OCI-LY7 (cell line): ENCODE measurements at regions not wholly inside any gene's neighbourhood (a gene's known extent, or its start where the extent isn't known, plus 50 kb on each side); places are given as distances from the start of the nearest gene placed in this dataset. TPM values are rescaled to one million over a fixed set of nuclear protein-coding genes. Genes with fewer than 3 reads are reported as not detected.
A peak's percentile ranks its signal among the peaks of the same experiment; 100 is the strongest.

Experiments used
- BruUV-seq: library from RNA; stranded (reverse); fragments of 400-500 nt; replicated peaks from 2 replicates; lab custom pipeline; 2021; lab: Mats Ljungman, UMichigan
- CTCF ChIA-PET: fragments of 300-600 bp; sonication (Branson Sonifier 250); formaldehyde crosslinking; loops from one replicate; lab custom pipeline; 2022; ENCODE audit warnings: antibody characterized with exemption; ENCODE audit not compliant: unreplicated experiment; lab: Charles Lee
- POLR2A ChIA-PET: fragments of 300-600 bp; sonication (Branson Sonifier 250); formaldehyde crosslinking; loops from one replicate; lab custom pipeline; 2022; ENCODE audit warnings: antibody characterized with exemption; lab: Charles Lee
- DNase-seq: peaks from one replicate; pipeline ENCODE4 v3.0.0-alpha.2; 2015; ENCODE audit warnings: low spot score
- H2AFZ ChIP-seq: fragments of 200-600 bp; sonication (generic), shearing (Covaris generic); 2 replicates; pipeline ENCODE4 v1.6.1; 2014; ENCODE audit warnings: mild to moderate bottlenecking, antibody characterized with exemption, low read length, moderate library complexity
- H3K27ac ChIP-seq: fragments of 200-600 bp; sonication (generic); 2 replicates; pipeline ENCODE4 v1.5.1; 2014; ENCODE audit warnings: mixed run types, low read depth, mild to moderate bottlenecking, moderate library complexity, low read length, inconsistent platforms; ENCODE audit not compliant: poor library complexity, severe bottlenecking
- H3K36me3 ChIP-seq: fragments of 200-600 bp; sonication (generic); 2 replicates; pipeline ENCODE4 v1.6.1; 2014; ENCODE audit warnings: mild to moderate bottlenecking, antibody characterized with exemption, low read length, moderate library complexity, mixed read lengths; ENCODE audit not compliant: insufficient read depth
- H3K4me1 ChIP-seq: fragments of 200-600 bp; sonication (generic); 2 replicates; pipeline ENCODE4 v1.5.1; 2014; ENCODE audit warnings: mild to moderate bottlenecking, low read length; ENCODE audit not compliant: insufficient read depth, poor library complexity, severe bottlenecking
- H3K4me2 ChIP-seq: fragments of 200-600 bp; sonication (generic); 2 replicates; pipeline ENCODE4 v1.6.1; 2014; ENCODE audit warnings: mild to moderate bottlenecking, low read length
- H3K4me3 ChIP-seq: fragments of 200-600 bp; sonication (generic); 2 replicates; pipeline ENCODE4 v1.5.1; 2014; ENCODE audit warnings: mild to moderate bottlenecking, low read depth, low read length; ENCODE audit not compliant: poor library complexity, severe bottlenecking
- H3K79me2 ChIP-seq: fragments of 200-600 bp; sonication (generic); 2 replicates; pipeline ENCODE4 v1.6.1; 2016; ENCODE audit warnings: low read depth, mild to moderate bottlenecking, low read length, moderate library complexity, mixed read lengths; ENCODE audit not compliant: insufficient read depth
- H3K9me2 ChIP-seq: fragments of 200-600 bp; sonication (generic); 2 replicates; pipeline ENCODE4 v1.6.1; 2016; ENCODE audit warnings: mild to moderate bottlenecking, low read length, mixed read lengths; ENCODE audit not compliant: insufficient read depth
- H3K9me3 ChIP-seq: fragments of 200-600 bp; sonication (generic); 2 replicates; pipeline ENCODE4 v1.6.1; 2014; ENCODE audit warnings: mild to moderate bottlenecking, mixed run types, low read length, mixed read lengths
- H4K20me1 ChIP-seq: fragments of 200-600 bp; sonication (generic); 2 replicates; pipeline ENCODE4 v1.6.1; 2014; ENCODE audit warnings: mild to moderate bottlenecking, antibody characterized with exemption, low read length, moderate library complexity, mixed read lengths; ENCODE audit not compliant: insufficient read depth
- CTCF ChIP-seq: fragments of 200-600 bp; sonication (generic); conservative IDR thresholded peaks from 2 replicates; pipeline ENCODE4 v1.5.1; 2014; ENCODE audit warnings: mild to moderate bottlenecking, antibody characterized with exemption, low read length, moderate library complexity, mixed read lengths
- EZH2phosphoT487 ChIP-seq: fragments of 200-600 bp; sonication (generic); IDR thresholded peaks from 2 replicates; pipeline ENCODE4 v1.6.1; 2018; ENCODE audit warnings: low read depth, borderline replicate concordance, mild to moderate bottlenecking, mixed run types, antibody characterized with exemption, low read length, moderate library complexity, mixed read lengths
- intact Hi-C: fragments of 100-400 bp; cut with micrococcal nuclease; formaldehyde crosslinking; loops from one replicate; pipeline ENCODE4 v1.10.0; 2022; ENCODE audit not compliant: unreplicated experiment
- small RNA-seq: library from RNA; depleted of rRNA; stranded (forward); fragments of <200 nt; gene quantifications from one replicate; pipeline ENCODE3, GENCODE V24; 2014

DNA sequence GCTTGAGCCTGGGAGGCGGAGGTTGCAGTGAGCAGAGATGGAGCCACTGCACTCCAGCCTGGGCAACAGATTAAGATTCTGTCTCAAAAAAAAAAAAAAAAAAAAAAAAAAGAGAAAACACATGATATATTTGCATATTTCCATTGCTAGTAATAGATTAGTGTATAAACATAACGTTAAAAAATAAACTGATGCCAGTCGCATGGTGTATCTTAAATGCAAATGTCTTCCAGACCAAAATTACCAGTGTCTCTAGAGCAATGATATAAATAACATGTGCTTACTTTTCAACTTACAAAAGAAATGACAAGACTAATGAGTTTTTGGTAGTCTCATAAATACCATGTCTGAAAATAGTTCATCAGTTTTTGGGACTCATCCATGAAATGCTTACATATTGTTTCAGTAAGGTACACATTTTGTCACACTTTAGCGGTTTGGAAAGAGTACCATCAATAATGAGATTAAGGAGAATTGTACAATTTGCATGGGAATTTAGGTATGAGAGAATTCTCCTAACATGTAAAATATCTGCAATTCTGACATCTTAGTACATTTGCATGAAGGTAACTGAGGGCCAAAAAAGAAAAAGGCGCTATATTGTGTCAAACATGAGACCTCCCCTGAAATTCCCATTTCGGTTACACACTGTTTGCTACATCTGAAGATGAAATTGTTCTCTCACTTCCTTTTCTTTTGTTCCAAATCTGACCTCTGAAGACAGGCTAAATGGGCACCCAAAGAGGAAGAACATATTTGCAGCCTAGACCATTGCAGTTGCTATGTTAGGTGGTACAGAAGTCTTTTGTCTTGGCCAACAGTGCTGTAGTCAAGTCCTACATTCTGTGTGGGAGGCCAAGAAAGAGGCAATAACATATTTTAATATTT lies 51.5 kb upstream of the PIP4K2A start:
- peak; percentile 76 for DNase-seq
- Histone ChIP-seq H3K9me2 (no peaks in the 10 kb centered on the region), H3K27ac (peak overlapping the region; percentile 68), H3K4me2 (peak overlapping the region; percentile 58), H3K4me1 (peaks cover 27% of the 10 kb centered on the region), H2AFZ (peak overlapping the region; percentile 78), H3K79me2 (no peaks in the 10 kb centered on the region), H3K9me3 (no peaks in the 10 kb centered on the region; the same call in 1 of the 2 replicates), H3K4me3 (peak overlapping the region; percentile 31), H4K20me1 (no peaks in the 10 kb centered on the region), H3K36me3 (no peaks in the 10 kb centered on the region)
- BruUV-seq: no TSS peak
- TF ChIP-seq CTCF (no peak), EZH2phosphoT487 (no peak)
- CTCF ChIA-PET: no interaction called here
- intact Hi-C loops: loop anchor here (5.0 kb wide), 1 partner anchor 134 kb away; no protein-coding TSS in a partner anchor
- POLR2A ChIA-PET: interaction anchor here (0.7 to 1.5 kb wide), 3 partner anchors 9 to 166 kb away, joined by 3 to 5 read pairs (median 5); no protein-coding TSS in a partner anchor

- Histone ChIP-seq H3K9me3 (no peaks in the 10 kb centered on the region; the same call in 1 of the 2 replicates), H3K79me2 (no peaks in the 10 kb centered on the region), H3K4me3 (no peak overlapping the region), H4K20me1 (no peaks in the 10 kb centered on the region), H3K36me3 (no peaks in the 10 kb centered on the region), H2AFZ (peak overlapping the region; percentile 27; the same call in 1 of the 2 replicates), H3K4me1 (peaks cover 27% of the 10 kb centered on the region), H3K4me2 (no peak overlapping the region), H3K27ac (no peak overlapping the region), H3K9me2 (no peaks in the 10 kb centered on the region)
- no TSS peak for BruUV-seq
- TF ChIP-seq EZH2phosphoT487: no peak
- no peak for TF ChIP-seq CTCF
- intact Hi-C loops: loop anchor here (5.0 kb wide), 1 partner anchor 132 kb away; no protein-coding TSS in a partner anchor
- ChIA-PET CTCF (no interaction called here), POLR2A (interaction anchor here (1.2 kb wide), 1 partner anchor 10 kb away, joined by 5 read pairs; no protein-coding TSS in a partner anchor)
- DNase-seq: no peak
Measured at GRCh38 chr10:22764639-22765038, 50.3 kb upstream of the PIP4K2A start.

Small RNAs in the stretch of these regions (small RNA-seq; reads per million reads assigned to genes)
- not detected for gene RNU6-413P
